ENCODE measurements at regions not wholly inside any gene's neighbourhood (a gene's known extent, or its start where the extent isn't known, plus 50 kb on each side); places are given as distances from the start of the nearest gene placed in this dataset.

GRCh38 chr10:71150796-71151195 is 61.6 kb upstream of the UNC5B start:
- Mint-ChIP-seq H3K27ac (ENCODE audit: unreplicated experiment) (no peak overlapping the region), H3K4me3 (ENCODE audit: low read depth, unreplicated experiment) (no peak overlapping the region), H3K36me3 (ENCODE audit: insufficient read depth, unreplicated experiment) (no peaks in the 10 kb centered on the region), H3K27me3 (ENCODE audit: unreplicated experiment) (no peaks in the 10 kb centered on the region), H3K4me1 (ENCODE audit: low read depth, unreplicated experiment) (no peaks in the 10 kb centered on the region), H3K9me3 (ENCODE audit: low read depth, unreplicated experiment) (no peaks in the 10 kb centered on the region)
- BruUV-seq (replicated peaks): no TSS peak
- no peak for TF ChIP-seq CTCF (IDR thresholded peaks at IDR 0.05; ENCODE audit: unreplicated experiment)
- CTCF ChIA-PET: no interaction called here
- intact Hi-C loops (cut with micrococcal nuclease; ENCODE audit: unreplicated experiment): no loop called here
- DNase-seq: no peak

GRCh38 chr10:71152043-71152442 is 60.3 kb upstream of the UNC5B start:
- Mint-ChIP-seq H3K27me3 (ENCODE audit: unreplicated experiment) (no peaks in the 10 kb centered on the region), H3K36me3 (ENCODE audit: insufficient read depth, unreplicated experiment) (no peaks in the 10 kb centered on the region), H3K27ac (ENCODE audit: unreplicated experiment) (no peak overlapping the region), H3K4me1 (ENCODE audit: low read depth, unreplicated experiment) (no peaks in the 10 kb centered on the region), H3K9me3 (ENCODE audit: low read depth, unreplicated experiment) (no peaks in the 10 kb centered on the region), H3K4me3 (ENCODE audit: low read depth, unreplicated experiment) (no peak overlapping the region)
- no peak for DNase-seq
- CTCF ChIA-PET: interaction anchor here (1.0 to 1.4 kb wide), 2 partner anchors 18 to 26 kb away, joined by 4 read pairs; no protein-coding TSS in a partner anchor
- no TSS peak for BruUV-seq (replicated peaks)
- no peak for TF ChIP-seq CTCF (IDR thresholded peaks at IDR 0.05; ENCODE audit: unreplicated experiment)
- intact Hi-C loops (cut with micrococcal nuclease; ENCODE audit: unreplicated experiment): no loop called here

GRCh38 chr10:71156436-71156835 is 55.9 kb upstream of the UNC5B start:
- Mint-ChIP-seq H3K4me1 (ENCODE audit: low read depth, unreplicated experiment) (peaks cover 6% of the 10 kb centered on the region), H3K36me3 (ENCODE audit: insufficient read depth, unreplicated experiment) (no peaks in the 10 kb centered on the region), H3K27me3 (ENCODE audit: unreplicated experiment) (peaks cover 13% of the 10 kb centered on the region), H3K27ac (ENCODE audit: unreplicated experiment) (no peak overlapping the region), H3K9me3 (ENCODE audit: low read depth, unreplicated experiment) (no peaks in the 10 kb centered on the region), H3K4me3 (ENCODE audit: low read depth, unreplicated experiment) (no peak overlapping the region)
- BruUV-seq (replicated peaks): no TSS peak
- DNase-seq: no peak
- intact Hi-C loops (cut with micrococcal nuclease; ENCODE audit: unreplicated experiment): no loop called here
- CTCF ChIA-PET: no interaction called here
- no peak for TF ChIP-seq CTCF (IDR thresholded peaks at IDR 0.05; ENCODE audit: unreplicated experiment)

- no TSS peak for BruUV-seq (replicated peaks)
- H3K9me3 Mint-ChIP-seq (ENCODE audit: low read depth, unreplicated experiment): no peaks in the 10 kb centered on the region
- TF ChIP-seq CTCF (IDR thresholded peaks at IDR 0.05; ENCODE audit: unreplicated experiment): no peak
- peaks cover 10% of the 10 kb centered on the region for H3K4me1 Mint-ChIP-seq (ENCODE audit: low read depth, unreplicated experiment)
- no peak for DNase-seq
- H3K27ac Mint-ChIP-seq (ENCODE audit: unreplicated experiment): no peak overlapping the region
- CTCF ChIA-PET: no interaction called here
- intact Hi-C loops (cut with micrococcal nuclease; ENCODE audit: unreplicated experiment): no loop called here
- no peaks in the 10 kb centered on the region for H3K36me3 Mint-ChIP-seq (ENCODE audit: insufficient read depth, unreplicated experiment)
- peaks cover 22% of the 10 kb centered on the region for H3K27me3 Mint-ChIP-seq (ENCODE audit: unreplicated experiment)
- no peak overlapping the region for H3K4me3 Mint-ChIP-seq (ENCODE audit: low read depth, unreplicated experiment)
These were observed 54.9 kb upstream of the UNC5B start for GRCh38 chr10:71157435-71157834.

Data from Calu3 (cell line).